ENCODE measurements at regions not wholly inside any gene's neighbourhood (a gene's known extent, or its start where the extent isn't known, plus 50 kb on each side); places are given as distances from the start of the nearest gene placed in this dataset.

GRCh38 chr2:145096582-145096981 is 576.7 kb upstream of the ZEB2 start:
- Histone ChIP-seq H3K27me3 (ENCODE audit: control insufficient read depth in 1 of 2, insufficient read depth in 2 of 2, low read length in 1 of 2) (no peaks in the 10 kb centered on the region), H3K4me3 (ENCODE audit: low read length in 2 of 2) (no peak overlapping the region), H3K9me3 (ENCODE audit: control insufficient read depth, low read length) (no peaks in the 10 kb centered on the region), H3K4me1 (ENCODE audit: control insufficient read depth in 1 of 2, insufficient read depth in 2 of 2, low read length in 2 of 2) (no peaks in the 10 kb centered on the region), H3K27ac (ENCODE audit: low read depth in 1 of 2, low read length in 2 of 2) (no peak overlapping the region), H3K36me3 (ENCODE audit: control insufficient read depth in 1 of 2, insufficient read depth in 2 of 2, low read length in 1 of 2) (no peaks in the 10 kb centered on the region)
- ATAC-seq (ENCODE audit: low FRiP score) = no peak
- intact Hi-C loops (cut with DNase I) = no loop called here
- no peak for DNase-seq

DNA sequence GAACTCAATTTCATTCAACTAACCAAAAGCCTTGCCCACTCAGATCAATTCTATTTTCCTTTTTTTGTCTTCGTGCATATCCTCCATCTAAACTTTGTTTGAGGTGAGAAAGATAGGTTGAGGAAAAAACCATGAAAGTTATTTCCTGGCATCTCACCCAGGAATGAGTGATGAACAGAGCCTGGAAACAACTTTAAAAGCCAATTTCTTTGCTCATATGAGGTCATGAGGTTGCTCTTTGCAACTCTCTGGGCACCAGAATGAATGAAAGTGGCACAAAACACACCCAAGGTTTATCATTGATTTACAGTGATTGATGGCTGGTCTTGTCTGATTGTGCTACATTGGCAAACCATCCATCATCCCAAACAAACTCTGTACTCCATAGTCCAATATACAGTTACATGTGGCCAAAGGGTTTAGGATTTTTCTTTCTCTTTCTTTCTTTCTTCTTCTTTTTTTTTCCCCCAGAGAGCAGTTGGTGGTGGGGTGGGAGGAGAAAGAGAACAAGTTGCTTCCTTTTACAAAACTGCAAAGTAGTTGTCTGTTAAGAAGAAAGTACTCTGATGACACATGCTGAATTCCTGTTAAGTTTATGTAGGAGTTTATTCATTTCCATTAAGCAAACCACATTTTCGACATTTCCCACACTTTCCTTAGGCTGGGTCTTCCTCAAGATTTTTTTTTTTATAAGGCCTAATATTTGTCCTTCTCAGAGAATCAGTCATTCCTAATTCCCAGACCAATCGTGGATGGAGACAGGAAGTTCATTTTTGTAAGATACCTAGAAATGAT is 575.9 kb upstream of the ZEB2 start:
- H3K4me3 ChIP-seq (ENCODE audit: low read length in 2 of 2) = no peak overlapping the region
- ATAC-seq (ENCODE audit: low FRiP score) (no peak), DNase-seq (no peak)
- intact Hi-C loops (cut with DNase I) = no loop called here
- no peak overlapping the region for H3K27ac ChIP-seq (ENCODE audit: low read depth in 1 of 2, low read length in 2 of 2)
- H3K4me1 ChIP-seq (ENCODE audit: control insufficient read depth in 1 of 2, insufficient read depth in 2 of 2, low read length in 2 of 2) = no peaks in the 10 kb centered on the region
- no peaks in the 10 kb centered on the region for H3K9me3 ChIP-seq (ENCODE audit: control insufficient read depth, low read length)
- no peaks in the 10 kb centered on the region for H3K27me3 ChIP-seq (ENCODE audit: control insufficient read depth in 1 of 2, insufficient read depth in 2 of 2, low read length in 1 of 2)
- H3K36me3 ChIP-seq (ENCODE audit: control insufficient read depth in 1 of 2, insufficient read depth in 2 of 2, low read length in 1 of 2) = no peaks in the 10 kb centered on the region
- 78 to 87% methylated on average over 3 of the region's 3 CpGs for WGBS, 2 donors

DNA sequence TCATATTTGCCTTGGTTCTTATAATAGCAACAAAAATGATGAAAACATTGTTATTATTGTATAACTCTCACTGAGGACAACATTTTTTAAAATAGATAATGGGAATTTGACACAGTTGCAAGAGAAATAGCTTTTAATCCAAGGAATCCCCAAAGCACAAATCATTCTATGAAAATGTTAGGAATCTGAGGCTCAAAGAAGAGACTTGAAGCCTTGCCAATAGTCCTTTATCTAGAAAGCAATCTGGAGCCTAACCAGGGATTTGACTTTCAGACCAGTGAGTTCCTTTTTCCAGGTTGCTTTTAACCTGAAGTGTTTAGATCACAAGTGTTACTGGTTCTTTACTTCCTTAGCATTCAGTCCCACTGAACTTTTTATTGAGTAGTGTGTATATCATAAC is 574.5 kb upstream of the ZEB2 start:
- no peak overlapping the region for H3K4me3 ChIP-seq (ENCODE audit: low read length in 2 of 2)

GRCh38 chr2:145091967-145092366 is 572.0 kb upstream of the ZEB2 start:
- no peaks in the 10 kb centered on the region for H3K27me3 ChIP-seq (ENCODE audit: control insufficient read depth in 1 of 2, insufficient read depth in 2 of 2, low read length in 1 of 2)
- DNase-seq = no peak
- H3K4me3 ChIP-seq (ENCODE audit: low read length in 2 of 2) = no peak overlapping the region
- H3K27ac ChIP-seq (ENCODE audit: low read depth in 1 of 2, low read length in 2 of 2) = no peak overlapping the region
- no peaks in the 10 kb centered on the region for H3K4me1 ChIP-seq (ENCODE audit: control insufficient read depth in 1 of 2, insufficient read depth in 2 of 2, low read length in 2 of 2)
- H3K9me3 ChIP-seq (ENCODE audit: control insufficient read depth, low read length) = no peaks in the 10 kb centered on the region
- intact Hi-C loops (cut with DNase I) = no loop called here
- no peak for ATAC-seq (ENCODE audit: low FRiP score)
- H3K36me3 ChIP-seq (ENCODE audit: control insufficient read depth in 1 of 2, insufficient read depth in 2 of 2, low read length in 1 of 2) = no peaks in the 10 kb centered on the region

More for the DNA sequence above, 574.5 kb upstream of the ZEB2 start:
- DNase-seq = no peak
- H3K4me1 ChIP-seq (ENCODE audit: control insufficient read depth in 1 of 2, insufficient read depth in 2 of 2, low read length in 2 of 2) = no peaks in the 10 kb centered on the region
- H3K9me3 ChIP-seq (ENCODE audit: control insufficient read depth, low read length) = no peaks in the 10 kb centered on the region
- no peaks in the 10 kb centered on the region for H3K27me3 ChIP-seq (ENCODE audit: control insufficient read depth in 1 of 2, insufficient read depth in 2 of 2, low read length in 1 of 2)
- no peaks in the 10 kb centered on the region for H3K36me3 ChIP-seq (ENCODE audit: control insufficient read depth in 1 of 2, insufficient read depth in 2 of 2, low read length in 1 of 2)
- H3K27ac ChIP-seq (ENCODE audit: low read depth in 1 of 2, low read length in 2 of 2) = no peak overlapping the region
- intact Hi-C loops (cut with DNase I) = no loop called here
- ATAC-seq (ENCODE audit: low FRiP score) = no peak

GRCh38 chr2:145090841-145091761 is 571.2 kb upstream of the ZEB2 start:
- no peaks in the 10 kb centered on the region for H3K27me3 ChIP-seq (ENCODE audit: control insufficient read depth in 1 of 2, insufficient read depth in 2 of 2, low read length in 1 of 2)
- no peaks in the 10 kb centered on the region for H3K9me3 ChIP-seq (ENCODE audit: control insufficient read depth, low read length)
- DNase-seq (no peak), ATAC-seq (ENCODE audit: low FRiP score) (peak; percentile 68)
- no peaks in the 10 kb centered on the region for H3K36me3 ChIP-seq (ENCODE audit: control insufficient read depth in 1 of 2, insufficient read depth in 2 of 2, low read length in 1 of 2)
- 59 to 60% methylated on average over 2 of the region's 2 CpGs for WGBS, 2 donors
- H3K4me3 ChIP-seq (ENCODE audit: low read length in 2 of 2) = no peak overlapping the region
- intact Hi-C loops (cut with DNase I) = no loop called here
- no peaks in the 10 kb centered on the region for H3K4me1 ChIP-seq (ENCODE audit: control insufficient read depth in 1 of 2, insufficient read depth in 2 of 2, low read length in 2 of 2)
- no peak overlapping the region for H3K27ac ChIP-seq (ENCODE audit: low read depth in 1 of 2, low read length in 2 of 2)

DNA sequence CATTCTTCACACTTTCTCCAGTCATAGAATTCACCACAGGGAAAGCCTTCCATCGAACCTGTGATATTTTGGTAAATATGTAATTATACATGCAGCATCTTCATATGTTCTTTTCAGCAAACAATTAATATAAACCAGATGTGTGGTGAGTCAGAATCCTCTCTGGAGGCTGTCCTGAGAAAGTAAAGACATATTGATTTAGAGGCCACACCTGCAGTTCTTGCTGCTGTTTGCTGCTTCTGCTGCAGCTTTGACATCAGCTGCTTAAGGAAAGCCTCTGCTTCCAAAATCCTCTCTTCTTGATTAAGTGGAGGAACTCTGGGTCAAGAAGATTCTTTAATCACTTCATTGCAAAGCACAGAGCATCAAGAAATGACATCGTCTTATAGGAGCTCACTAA is 568.8 kb upstream of the ZEB2 start:
- Histone ChIP-seq H3K9me3 (ENCODE audit: control insufficient read depth, low read length) (no peaks in the 10 kb centered on the region), H3K4me3 (ENCODE audit: low read length in 2 of 2) (no peak overlapping the region), H3K4me1 (ENCODE audit: control insufficient read depth in 1 of 2, insufficient read depth in 2 of 2, low read length in 2 of 2) (no peaks in the 10 kb centered on the region), H3K36me3 (ENCODE audit: control insufficient read depth in 1 of 2, insufficient read depth in 2 of 2, low read length in 1 of 2) (no peaks in the 10 kb centered on the region), H3K27ac (ENCODE audit: low read depth in 1 of 2, low read length in 2 of 2) (no peak overlapping the region), H3K27me3 (ENCODE audit: control insufficient read depth in 1 of 2, insufficient read depth in 2 of 2, low read length in 1 of 2) (no peaks in the 10 kb centered on the region)
- ATAC-seq (ENCODE audit: low FRiP score) (no peak), DNase-seq (no peak)
- 98 to 100% methylated on average over 2 of the region's 2 CpGs for WGBS, 2 donors
- intact Hi-C loops (cut with DNase I) = no loop called here

DNA sequence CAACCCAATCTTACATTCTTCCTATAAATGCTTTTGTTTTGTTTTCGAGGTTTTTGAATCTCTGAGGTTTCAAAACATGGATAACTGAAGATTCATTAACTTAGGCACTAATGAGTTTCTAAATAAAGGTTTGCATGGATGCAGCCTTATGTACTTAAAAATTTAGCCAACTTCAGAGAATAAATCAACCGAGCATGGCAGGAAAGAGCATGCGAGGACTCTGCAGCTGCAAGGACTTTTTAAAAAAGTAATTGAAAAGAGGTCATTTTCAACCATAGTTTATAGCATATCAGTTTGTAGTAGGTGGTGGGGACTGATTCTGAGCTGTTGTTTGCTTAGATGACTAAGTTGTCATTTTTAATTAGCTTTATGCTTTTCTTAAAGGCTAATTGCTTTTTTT is 567.0 kb upstream of the ZEB2 start:
- Histone ChIP-seq H3K4me3 (ENCODE audit: low read length in 2 of 2) (no peak overlapping the region), H3K36me3 (ENCODE audit: control insufficient read depth in 1 of 2, insufficient read depth in 2 of 2, low read length in 1 of 2) (no peaks in the 10 kb centered on the region), H3K27ac (ENCODE audit: low read depth in 1 of 2, low read length in 2 of 2) (no peak overlapping the region), H3K4me1 (ENCODE audit: control insufficient read depth in 1 of 2, insufficient read depth in 2 of 2, low read length in 2 of 2) (no peaks in the 10 kb centered on the region), H3K27me3 (ENCODE audit: control insufficient read depth in 1 of 2, insufficient read depth in 2 of 2, low read length in 1 of 2) (no peaks in the 10 kb centered on the region), H3K9me3 (ENCODE audit: control insufficient read depth, low read length) (no peaks in the 10 kb centered on the region)
- DNase-seq (no peak), ATAC-seq (ENCODE audit: low FRiP score) (no peak)
- intact Hi-C loops (cut with DNase I) = no loop called here
- WGBS, 2 donors = 58 to 69% methylated on average over 3 of the region's 3 CpGs

- 81 to 83% methylated on average over 3 of the region's 3 CpGs for WGBS, 2 donors
- intact Hi-C loops (cut with DNase I) = no loop called here
- no peak overlapping the region for H3K27ac ChIP-seq (ENCODE audit: low read depth in 1 of 2, low read length in 2 of 2)
These were observed 565.7 kb upstream of the ZEB2 start for GRCh38 chr2:145085612-145086011.

DNA sequence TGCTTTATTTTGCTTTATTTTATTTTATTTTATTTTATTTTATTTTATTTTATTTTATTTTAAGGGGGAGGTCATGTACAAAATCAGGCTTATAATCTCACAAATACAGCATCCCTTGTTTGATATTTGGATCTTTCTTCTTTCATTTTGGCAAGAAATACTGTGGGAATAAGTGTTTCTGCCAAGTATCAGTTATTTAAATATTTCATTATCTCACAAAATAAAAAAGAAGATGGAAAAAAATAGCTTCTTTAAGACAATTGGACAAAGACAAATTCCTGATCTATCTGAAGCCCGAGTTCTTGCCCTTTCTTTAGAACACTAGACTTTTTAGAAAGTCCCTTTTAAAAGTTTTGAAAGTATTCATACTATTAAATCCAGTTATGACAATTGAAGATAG is 560.5 kb upstream of the ZEB2 start:
- Histone ChIP-seq H3K27me3 (ENCODE audit: control insufficient read depth in 1 of 2, insufficient read depth in 2 of 2, low read length in 1 of 2) (no peaks in the 10 kb centered on the region), H3K4me3 (ENCODE audit: low read length in 2 of 2) (no peak overlapping the region), H3K4me1 (ENCODE audit: control insufficient read depth in 1 of 2, insufficient read depth in 2 of 2, low read length in 2 of 2) (no peaks in the 10 kb centered on the region), H3K36me3 (ENCODE audit: control insufficient read depth in 1 of 2, insufficient read depth in 2 of 2, low read length in 1 of 2) (no peaks in the 10 kb centered on the region), H3K27ac (ENCODE audit: low read depth in 1 of 2, low read length in 2 of 2) (no peak overlapping the region), H3K9me3 (ENCODE audit: control insufficient read depth, low read length) (no peaks in the 10 kb centered on the region)
- ATAC-seq (ENCODE audit: low FRiP score) = no peak
- intact Hi-C loops (cut with DNase I) = no loop called here
- DNase-seq = no peak
- WGBS, 2 donors = 25 to 42% methylated on average over 1 of the region's 1 CpG

More at GRCh38 chr2:145085612-145086011, 565.7 kb upstream of the ZEB2 start:
- no peaks in the 10 kb centered on the region for H3K4me1 ChIP-seq (ENCODE audit: control insufficient read depth in 1 of 2, insufficient read depth in 2 of 2, low read length in 2 of 2)
- DNase-seq (no peak), ATAC-seq (ENCODE audit: low FRiP score) (no peak)
- H3K27me3 ChIP-seq (ENCODE audit: control insufficient read depth in 1 of 2, insufficient read depth in 2 of 2, low read length in 1 of 2) = no peaks in the 10 kb centered on the region
- H3K36me3 ChIP-seq (ENCODE audit: control insufficient read depth in 1 of 2, insufficient read depth in 2 of 2, low read length in 1 of 2) = no peaks in the 10 kb centered on the region
- no peak overlapping the region for H3K4me3 ChIP-seq (ENCODE audit: low read length in 2 of 2)
- no peaks in the 10 kb centered on the region for H3K9me3 ChIP-seq (ENCODE audit: control insufficient read depth, low read length)
